Activated B cell treated with CpG ODN at 0.5 μM for 24 hours (primary cell): ENCODE measurements at regions not wholly inside any gene's neighbourhood (a gene's known extent, or its start where the extent isn't known, plus 50 kb on each side); places are given as distances from the start of the nearest gene placed in this dataset.

Source experiments
- ATAC-seq: fragments of 200-7000 bp; cut with Tn5 transposase; one replicate; pipeline ENCODE4 v1.10.0; 2021; ENCODE audit warnings: low read depth, mild to moderate bottlenecking, moderate library complexity
- CTCF ChIA-PET: fragments of 350-600 bp; sonication (Branson Sonifier 250); formaldehyde crosslinking; loops from one replicate; lab custom pipeline; 2021; ENCODE audit warnings: antibody characterized with exemption; lab: Charles Lee
- POLR2A ChIA-PET: fragments of 350-600 bp; sonication (Branson Sonifier 250); formaldehyde crosslinking; loops from one replicate; lab custom pipeline; 2021; ENCODE audit warnings: antibody characterized with exemption; lab: Charles Lee
- DNase-seq: peaks from one replicate; pipeline ENCODE4 v3.0.0; 2022
- H3K27ac Mint-ChIP-seq: one replicate; pipeline ENCODE4 v1.8.0; 2020; ENCODE audit warnings: mixed read lengths
- H3K27me3 Mint-ChIP-seq: one replicate; pipeline ENCODE4 v1.8.0; 2021; ENCODE audit warnings: mixed read lengths
- H3K36me3 Mint-ChIP-seq: one replicate; pipeline ENCODE4 v1.8.0; 2021; ENCODE audit warnings: low read depth, mixed read lengths
- H3K4me1 Mint-ChIP-seq: one replicate; pipeline ENCODE4 v1.8.0; 2021; ENCODE audit warnings: mixed read lengths
- H3K4me3 Mint-ChIP-seq: one replicate; pipeline ENCODE4 v1.8.0; 2020; ENCODE audit warnings: mild to moderate bottlenecking, mixed read lengths
- H3K9me3 Mint-ChIP-seq: one replicate; pipeline ENCODE4 v1.8.0; 2020; ENCODE audit warnings: mixed read lengths
- CTCF ChIP-seq: fragments of 200-600 bp; IDR thresholded peaks from one replicate; pipeline ENCODE4 v1.8.0; 2022; ENCODE audit warnings: antibody characterized with exemption, mild to moderate bottlenecking
- intact Hi-C: fragments of 100-400 bp; cut with micrococcal nuclease; formaldehyde crosslinking; loops from one replicate; pipeline ENCODE4 v1.15.1; 2024

- Mint-ChIP-seq H3K36me3 (no peaks in the 10 kb centered on the region), H3K4me3 (no peak overlapping the region)
- intact Hi-C loops = no loop called here
Measured at GRCh38 chr17:68662037-68662432, 60.9 kb upstream of the FAM20A start.

GRCh38 chr17:68661265-68662036 is 60.3 kb upstream of the FAM20A start:
- Mint-ChIP-seq H3K4me3 (no peak overlapping the region), H3K27ac (no peak overlapping the region), H3K36me3 (no peaks in the 10 kb centered on the region), H3K27me3 (peaks cover 17% of the 10 kb centered on the region), H3K9me3 (peaks cover 2% of the 10 kb centered on the region), H3K4me1 (no peaks in the 10 kb centered on the region)
- POLR2A ChIA-PET = no interaction called here
- DNase-seq (no peak), ATAC-seq (no peak)
- intact Hi-C loops = no loop called here
- CTCF ChIA-PET = no interaction called here
- no peak for TF ChIP-seq CTCF

More at GRCh38 chr17:68662037-68662432, 60.9 kb upstream of the FAM20A start:
- Mint-ChIP-seq H3K4me1 (no peaks in the 10 kb centered on the region), H3K27me3 (peaks cover 18% of the 10 kb centered on the region), H3K9me3 (peaks cover 3% of the 10 kb centered on the region), H3K27ac (no peak overlapping the region)
- DNase-seq (no peak), ATAC-seq (no peak)
- no peak for TF ChIP-seq CTCF
- ChIA-PET POLR2A (no interaction called here), CTCF (no interaction called here)

GRCh38 chr17:68660302-68660701 is 59.1 kb upstream of the FAM20A start:
- H3K27ac Mint-ChIP-seq = no peak overlapping the region
- H3K36me3 Mint-ChIP-seq = no peaks in the 10 kb centered on the region
- H3K4me1 Mint-ChIP-seq = no peaks in the 10 kb centered on the region
- no peak for ATAC-seq
- TF ChIP-seq CTCF = no peak
- H3K4me3 Mint-ChIP-seq = no peak overlapping the region
- intact Hi-C loops = no loop called here
- POLR2A ChIA-PET = no interaction called here
- peaks cover 14% of the 10 kb centered on the region for H3K27me3 Mint-ChIP-seq
- no peak for DNase-seq
- H3K9me3 Mint-ChIP-seq = no peaks in the 10 kb centered on the region
- CTCF ChIA-PET = no interaction called here

- no peak for ATAC-seq
- DNase-seq = no peak
- Mint-ChIP-seq H3K27me3 (peaks cover 10% of the 10 kb centered on the region), H3K4me1 (no peaks in the 10 kb centered on the region), H3K9me3 (no peaks in the 10 kb centered on the region), H3K4me3 (no peak overlapping the region), H3K27ac (no peak overlapping the region), H3K36me3 (no peaks in the 10 kb centered on the region)
- intact Hi-C loops = no loop called here
- TF ChIP-seq CTCF = no peak
- CTCF ChIA-PET = no interaction called here
- POLR2A ChIA-PET = no interaction called here
Measured at GRCh38 chr17:68658999-68659780, 58.0 kb upstream of the FAM20A start.

- no peaks in the 10 kb centered on the region for H3K9me3 Mint-ChIP-seq
- CTCF ChIA-PET = no interaction called here
- intact Hi-C loops = no loop called here
- no peaks in the 10 kb centered on the region for H3K36me3 Mint-ChIP-seq
- POLR2A ChIA-PET = no interaction called here
- DNase-seq = no peak
- no peaks in the 10 kb centered on the region for H3K4me1 Mint-ChIP-seq
- no peak overlapping the region for H3K27ac Mint-ChIP-seq
- ATAC-seq = no peak
- peaks cover 13% of the 10 kb centered on the region for H3K27me3 Mint-ChIP-seq
- no peak overlapping the region for H3K4me3 Mint-ChIP-seq
- no peak for TF ChIP-seq CTCF
Measured at GRCh38 chr17:68657576-68657975, 56.4 kb upstream of the FAM20A start.
